Ecto neural progenitor cell (in vitro differentiated cells): ENCODE measurements at regions not wholly inside any gene's neighbourhood (a gene's known extent, or its start where the extent isn't known, plus 50 kb on each side); places are given as distances from the start of the nearest gene placed in this dataset.

Source experiments
- DNase-seq: peaks from one replicate; pipeline ENCODE4 v3.0.0-alpha.2; 2018; ENCODE audit warnings: low spot score

- no peak for DNase-seq
Measured at GRCh38 chr7:41346878-41347277, 356.0 kb downstream of the INHBA start.

GRCh38 chr7:41339913-41340676, 362.8 kb downstream of the INHBA start:
- no peak for DNase-seq

- no peak for DNase-seq
Measured at GRCh38 chr7:41336981-41337380, 365.9 kb downstream of the INHBA start.

GRCh38 chr7:41336455-41336952, 366.4 kb downstream of the INHBA start:
- DNase-seq = no peak

GRCh38 chr7:41334071-41334862, 368.6 kb downstream of the INHBA start:
- no peak for DNase-seq

GRCh38 chr7:41333511-41333910, 369.4 kb downstream of the INHBA start:
- DNase-seq = no peak

GRCh38 chr7:41331194-41331593, 371.7 kb downstream of the INHBA start:
- no peak for DNase-seq

- DNase-seq = no peak
Measured at GRCh38 chr7:41328544-41328943, 374.3 kb downstream of the INHBA start.

- DNase-seq = no peak
Measured at GRCh38 chr7:41328131-41328530, 374.8 kb downstream of the INHBA start.

GRCh38 chr7:41326616-41327015, 376.3 kb downstream of the INHBA start:
- no peak for DNase-seq

GRCh38 chr7:41323806-41324205, 379.1 kb downstream of the INHBA start:
- DNase-seq = no peak

- DNase-seq = no peak
Measured at GRCh38 chr7:41319581-41319980, 383.3 kb downstream of the INHBA start.

GRCh38 chr7:41316410-41316809, 386.5 kb downstream of the INHBA start:
- DNase-seq = no peak

GRCh38 chr7:41315764-41316163, 387.1 kb downstream of the INHBA start:
- DNase-seq = no peak

- DNase-seq = no peak
Measured at GRCh38 chr7:41313171-41313570, 389.7 kb downstream of the INHBA start.

GRCh38 chr7:41312235-41312634, 390.7 kb downstream of the INHBA start:
- no peak for DNase-seq

GRCh38 chr7:41311301-41311700, 391.6 kb downstream of the INHBA start:
- DNase-seq = no peak

GRCh38 chr7:41306486-41306885, 396.4 kb downstream of the INHBA start:
- no peak for DNase-seq

- DNase-seq = no peak
Measured at GRCh38 chr7:41305001-41305400, 397.9 kb downstream of the INHBA start.

GRCh38 chr7:41303709-41304108, 399.2 kb downstream of the INHBA start:
- DNase-seq = no peak

- no peak for DNase-seq
Measured at GRCh38 chr7:41298409-41298808, 404.5 kb downstream of the INHBA start.

- DNase-seq = no peak
Measured at GRCh38 chr7:41297166-41297565, 405.7 kb downstream of the INHBA start.

GRCh38 chr7:41295455-41295815, 407.5 kb downstream of the INHBA start:
- no peak for DNase-seq
